NB4 (cell line): ENCODE measurements at regions not wholly inside any gene's neighbourhood (a gene's known extent, or its start where the extent isn't known, plus 50 kb on each side); places are given as distances from the start of the nearest gene placed in this dataset.

Experiments
- CTCF ChIP-seq: IDR thresholded peaks from one replicate; pipeline ENCODE4 v1.5.1; 2012; ENCODE audit warnings: low read depth, low read length
- MYC ChIP-seq: IDR thresholded peaks from 2 replicates; pipeline ENCODE4 v1.6.1; 2011; ENCODE audit warnings: low read depth, low read length
- TF ChIP-seq, protein P1 (sequence below): IDR thresholded peaks from 2 replicates; pipeline ENCODE4 v1.6.1; 2011; ENCODE audit warnings: low read depth, low read length

DNA sequence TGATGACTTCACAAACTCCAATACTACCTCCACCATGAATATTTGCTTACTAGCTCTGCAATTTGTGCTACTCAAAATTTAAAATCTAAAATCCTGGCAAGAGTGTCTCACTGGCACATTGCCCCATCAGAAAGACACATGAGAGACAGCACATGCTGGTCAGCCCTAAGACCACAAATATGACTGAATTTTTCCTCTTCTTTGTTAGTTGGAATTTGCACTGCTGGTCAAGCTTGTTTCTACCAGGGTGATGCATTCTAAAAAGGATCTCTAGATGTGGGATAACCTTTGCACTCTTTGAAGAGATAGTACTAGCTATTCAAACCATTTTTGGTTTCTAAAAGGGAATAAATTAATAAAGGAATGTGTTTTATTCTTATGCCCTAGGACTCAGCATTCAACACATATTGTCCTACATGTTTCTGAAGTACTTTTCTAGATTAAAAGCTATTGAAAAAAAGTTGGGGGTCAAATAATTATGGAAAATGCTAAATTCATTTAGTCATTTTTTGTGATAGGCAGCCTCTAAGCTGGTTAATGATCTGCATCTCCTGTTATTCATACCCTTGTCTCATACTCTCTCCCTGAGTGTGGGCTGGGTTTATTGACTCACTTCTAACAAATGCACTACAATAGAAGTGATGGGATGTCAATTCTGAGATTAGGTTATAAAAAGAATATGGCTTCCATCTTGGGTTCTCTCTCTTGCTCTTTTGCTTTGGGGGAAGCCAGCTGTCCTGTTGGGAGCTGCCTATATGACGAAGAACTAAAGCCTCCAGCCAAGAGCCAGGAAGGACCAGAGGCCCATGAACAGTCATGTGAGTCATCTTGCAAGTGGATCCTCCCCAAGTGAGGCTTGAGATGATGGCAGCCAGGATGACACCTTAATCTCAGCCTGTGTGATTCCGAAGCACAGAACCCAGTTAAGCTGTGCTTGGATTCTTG lies 211.5 kb upstream of the CRY1 start:
- TF ChIP-seq CTCF (no peak), MYC (no peak)
- TF ChIP-seq, protein P1, sequence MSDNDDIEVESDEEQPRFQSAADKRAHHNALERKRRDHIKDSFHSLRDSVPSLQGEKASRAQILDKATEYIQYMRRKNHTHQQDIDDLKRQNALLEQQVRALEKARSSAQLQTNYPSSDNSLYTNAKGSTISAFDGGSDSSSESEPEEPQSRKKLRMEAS, result no peak
